GM19043 (cell line): ENCODE measurements at regions not wholly inside any gene's neighbourhood (a gene's known extent, or its start where the extent isn't known, plus 50 kb on each side); places are given as distances from the start of the nearest gene placed in this dataset.
"Not testable (repeated sequence)": the region's sequence is repeated elsewhere in the genome, so short reads cannot be mapped to it uniquely, and the experiment has no call there.

Experiments
- ATAC-seq: cut with Tn5 transposase; IDR thresholded peaks from one replicate; pipeline ENCODE4 v1.9.1; 2021; ENCODE audit warnings: low read depth; ENCODE audit not compliant: unreplicated experiment

- ATAC-seq = no peak
Observed at GRCh38 chr1:232127190-232127589, 500.6 kb downstream of the DISC1 start.

- ATAC-seq = no peak
Observed at GRCh38 chr1:232123775-232124659, 497.4 kb downstream of the DISC1 start.

GRCh38 chr1:232117903-232118302 is 491.3 kb downstream of the DISC1 start:
- not testable (repeated sequence) for ATAC-seq

- ATAC-seq = no peak
Observed at GRCh38 chr1:232114985-232115384, 488.4 kb downstream of the DISC1 start.

GRCh38 chr1:232112076-232112475 is 485.5 kb downstream of the DISC1 start:
- ATAC-seq = no peak

- ATAC-seq = no peak
Observed at GRCh38 chr1:232111611-232112010, 485.0 kb downstream of the DISC1 start.

- no peak for ATAC-seq
Observed at GRCh38 chr1:232110281-232111090, 483.9 kb downstream of the DISC1 start.

GRCh38 chr1:232109391-232109790 is 482.8 kb downstream of the DISC1 start:
- no peak for ATAC-seq

- no peak for ATAC-seq
Observed at GRCh38 chr1:232108598-232108997, 482.0 kb downstream of the DISC1 start.

- ATAC-seq = no peak
Observed at GRCh38 chr1:232106415-232106814, 479.8 kb downstream of the DISC1 start.

- ATAC-seq = no peak
Observed at GRCh38 chr1:232105561-232105960, 479.0 kb downstream of the DISC1 start.

- ATAC-seq = no peak
Observed at GRCh38 chr1:232101231-232101630, 474.6 kb downstream of the DISC1 start.

- no peak for ATAC-seq
Observed at GRCh38 chr1:232096751-232097150, 470.2 kb downstream of the DISC1 start.
